DOHH2 (cell line): ENCODE measurements at regions not wholly inside any gene's neighbourhood (a gene's known extent, or its start where the extent isn't known, plus 50 kb on each side); places are given as distances from the start of the nearest gene placed in this dataset.

Source experiments
- EZH2phosphoT487 ChIP-seq: fragments of 200-600 bp; sonication (generic); IDR thresholded peaks from 2 replicates; pipeline ENCODE4 v1.6.1; 2017; ENCODE audit warnings: borderline replicate concordance, mild to moderate bottlenecking, antibody characterized with exemption, low read length, moderate library complexity, mixed read lengths
- TF ChIP-seq, protein P1 (sequence below): fragments of 200-600 bp; sonication (generic); IDR thresholded peaks from one replicate; pipeline ENCODE4 v1.5.1; 2014; ENCODE audit warnings: antibody characterized with exemption, mild to moderate bottlenecking, low read depth, low read length; ENCODE audit not compliant: poor library complexity, severe bottlenecking

DNA sequence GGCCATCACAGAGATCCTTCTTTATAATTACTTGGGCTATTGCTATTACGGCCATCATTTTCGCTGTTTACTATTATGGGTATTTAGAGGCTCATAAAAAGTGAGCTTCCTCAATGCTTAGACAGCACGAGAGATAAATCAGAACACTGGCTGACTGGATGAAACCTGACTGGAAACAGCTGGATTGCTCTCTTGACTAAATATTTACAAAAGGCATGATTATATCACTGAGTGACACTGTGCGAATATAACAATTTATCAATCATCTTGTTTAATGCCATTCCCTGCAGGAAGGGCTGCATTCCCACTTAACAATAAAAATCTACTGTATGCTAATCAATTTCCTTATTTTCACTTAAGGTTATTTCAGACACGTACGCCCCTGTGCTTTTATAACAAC, 260.1 kb upstream of the ARID1B start:
- TF ChIP-seq, protein P1, sequence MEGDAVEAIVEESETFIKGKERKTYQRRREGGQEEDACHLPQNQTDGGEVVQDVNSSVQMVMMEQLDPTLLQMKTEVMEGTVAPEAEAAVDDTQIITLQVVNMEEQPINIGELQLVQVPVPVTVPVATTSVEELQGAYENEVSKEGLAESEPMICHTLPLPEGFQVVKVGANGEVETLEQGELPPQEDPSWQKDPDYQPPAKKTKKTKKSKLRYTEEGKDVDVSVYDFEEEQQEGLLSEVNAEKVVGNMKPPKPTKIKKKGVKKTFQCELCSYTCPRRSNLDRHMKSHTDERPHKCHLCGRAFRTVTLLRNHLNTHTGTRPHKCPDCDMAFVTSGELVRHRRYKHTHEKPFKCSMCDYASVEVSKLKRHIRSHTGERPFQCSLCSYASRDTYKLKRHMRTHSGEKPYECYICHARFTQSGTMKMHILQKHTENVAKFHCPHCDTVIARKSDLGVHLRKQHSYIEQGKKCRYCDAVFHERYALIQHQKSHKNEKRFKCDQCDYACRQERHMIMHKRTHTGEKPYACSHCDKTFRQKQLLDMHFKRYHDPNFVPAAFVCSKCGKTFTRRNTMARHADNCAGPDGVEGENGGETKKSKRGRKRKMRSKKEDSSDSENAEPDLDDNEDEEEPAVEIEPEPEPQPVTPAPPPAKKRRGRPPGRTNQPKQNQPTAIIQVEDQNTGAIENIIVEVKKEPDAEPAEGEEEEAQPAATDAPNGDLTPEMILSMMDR = no peak
- TF ChIP-seq EZH2phosphoT487 = no peak
